Psoas muscle (tissue), 7 donors: ENCODE measurements at regions not wholly inside any gene's neighbourhood (a gene's known extent, or its start where the extent isn't known, plus 50 kb on each side); places are given as distances from the start of the nearest gene placed in this dataset.

Source experiments
- ATAC-seq, 4 donors: fragments of 200-7000 bp; cut with Tn5 transposase; one replicate each; pipeline ENCODE4 v1.9.1; 2020; ENCODE audit warnings: moderate library complexity in 3 of 4, mild to moderate bottlenecking in 2 of 4
- DNase-seq, 2 donors: peaks; one replicate each; pipeline ENCODE4 v3.0.0-alpha.2; 2020
- H3K27ac ChIP-seq: fragments of 200-600 bp; one replicate; pipeline ENCODE4 v1.8.0; 2022
- H3K27me3 ChIP-seq, 3 donors: fragments of 200-600 bp in 1 of 3; one replicate each; pipeline versions ENCODE4 v1.6.1 to v1.8.0; 2013 to 2022; ENCODE audit warnings: low read length in 2 of 3, mild to moderate bottlenecking in 2 of 3, moderate library complexity in 1 of 3; ENCODE audit not compliant: insufficient read depth in 3 of 3
- H3K36me3 ChIP-seq, 2 donors: fragments of 200-600 bp in 1 of 2; one replicate each; pipeline versions ENCODE4 v1.6.1 to v1.8.0; 2013 to 2022; ENCODE audit warnings: low read depth in 1 of 2, mild to moderate bottlenecking in 1 of 2, moderate library complexity in 1 of 2; ENCODE audit not compliant: insufficient read depth in 1 of 2
- H3K4me1 ChIP-seq: fragments of 200-600 bp; one replicate; pipeline ENCODE4 v1.8.0; 2022
- H3K4me3 ChIP-seq: fragments of 200-600 bp; one replicate; pipeline ENCODE4 v1.8.0; 2022; ENCODE audit warnings: mild to moderate bottlenecking
- H3K9me3 ChIP-seq: fragments of 200-600 bp; one replicate; pipeline ENCODE4 v1.8.0; 2022
- CTCF ChIP-seq: fragments of 200-600 bp; IDR thresholded peaks from one replicate; pipeline ENCODE4 v1.8.0; 2022; ENCODE audit warnings: antibody characterized with exemption
- WGBS, 3 donors: extraction: QIAGEN DNeasy Blood & Tissue Kit; methylation state at CpG; one replicate each; pipeline versions ENCODE4 v1.1.6 to v1.1.7; 2013; 5-methylcytosine and 5-hydroxymethylcytosine counted together
- intact Hi-C, 2 donors: fragments of 100-400 bp; cut with DNase I; formaldehyde crosslinking; loops; one replicate each; pipeline versions ENCODE4 v1.11.0 to v1.14.2; 2022
- donor health status: healthy with polysubstance abuse.
- donor health status: DM: no; HTN: no; CAD: no; lungs with moderate emphysema.
- donor health status: Bipolar disorder and iron deficiency.
- donor health status: healthy.
- donor health status: DM: yes; HTN: yes; CAD: no.
- donor health status: DM: no; HTN: no; CAD: no.
- donor health status: DM: yes; HTN: yes; CAD: no.

- no peak for TF ChIP-seq CTCF
- intact Hi-C loops, result no loop called here
- WGBS, 3 donors, result 69 to 77% (median 73%) methylated on average over 2 of the region's 2 CpGs
These were observed 1253.1 kb upstream of the MIR17HG start for GRCh38 chr13:90094357-90094756.

GRCh38 chr13:90098577-90098976, 1248.9 kb upstream of the MIR17HG start:
- Histone ChIP-seq H3K27me3 (no peaks in the 10 kb centered on the region), H3K9me3 (peaks cover 3% of the 10 kb centered on the region), H3K27ac (no peak overlapping the region), H3K36me3 (no peaks in the 10 kb centered on the region), H3K4me1 (no peaks in the 10 kb centered on the region), H3K4me3 (no peak overlapping the region)
- intact Hi-C loops, result no loop called here
- DNase-seq, result no peak
- WGBS, 3 donors, result 86 to 88% (median 87%) methylated on average over 4 of the region's 4 CpGs
- TF ChIP-seq CTCF, result no peak
- ATAC-seq, result no peak

More at GRCh38 chr13:90094357-90094756, 1253.1 kb upstream of the MIR17HG start:
- H3K4me1 ChIP-seq, result no peaks in the 10 kb centered on the region
- H3K9me3 ChIP-seq, result no peaks in the 10 kb centered on the region
- DNase-seq (no peak), ATAC-seq (no peak)
- H3K27me3 ChIP-seq, result no peaks in the 10 kb centered on the region
- H3K27ac ChIP-seq, result no peak overlapping the region
- no peaks in the 10 kb centered on the region for H3K36me3 ChIP-seq
- H3K4me3 ChIP-seq, result no peak overlapping the region

GRCh38 chr13:90099847-90100246, 1247.6 kb upstream of the MIR17HG start:
- Histone ChIP-seq H3K36me3 (no peaks in the 10 kb centered on the region), H3K4me1 (no peaks in the 10 kb centered on the region), H3K27ac (no peak overlapping the region), H3K4me3 (no peak overlapping the region), H3K27me3 (no peaks in the 10 kb centered on the region), H3K9me3 (peaks cover 3% of the 10 kb centered on the region)
- TF ChIP-seq CTCF, result no peak
- no peak for ATAC-seq
- WGBS, 3 donors, result 86 to 91% (median 90%) methylated on average over 4 of the region's 4 CpGs
- DNase-seq, result no peak
- intact Hi-C loops, result no loop called here

GRCh38 chr13:90103099-90103784, 1244.2 kb upstream of the MIR17HG start:
- Histone ChIP-seq H3K4me1 (no peaks in the 10 kb centered on the region), H3K27me3 (no peaks in the 10 kb centered on the region), H3K27ac (no peak overlapping the region), H3K4me3 (no peak overlapping the region), H3K36me3 (no peaks in the 10 kb centered on the region), H3K9me3 (peaks cover 3% of the 10 kb centered on the region)
- 50 to 72% (median 68%) methylated on average over 4 of the region's 4 CpGs for whole genome bisulfite sequencing, 3 donors
- ATAC-seq (no peak), DNase-seq (no peak)
- TF ChIP-seq CTCF, result no peak
- intact Hi-C loops, result no loop called here

- TF ChIP-seq CTCF, result no peak
- no peak for DNase-seq
- peaks cover 2% of the 10 kb centered on the region for H3K9me3 ChIP-seq
- H3K36me3 ChIP-seq, result no peaks in the 10 kb centered on the region
- no peak overlapping the region for H3K27ac ChIP-seq
- ATAC-seq, result no peak
- H3K27me3 ChIP-seq, result no peaks in the 10 kb centered on the region
- WGBS, 3 donors, result 83 to 95% (median 94%) methylated on average over 2 of the region's 2 CpGs
- intact Hi-C loops, result no loop called here
- H3K4me1 ChIP-seq, result no peaks in the 10 kb centered on the region
- H3K4me3 ChIP-seq, result no peak overlapping the region
These were observed 1242.7 kb upstream of the MIR17HG start for GRCh38 chr13:90104764-90105163.
